Spleen (tissue), 7 donors: ENCODE measurements at regions not wholly inside any gene's neighbourhood (a gene's known extent, or its start where the extent isn't known, plus 50 kb on each side); places are given as distances from the start of the nearest gene placed in this dataset.

Experiments
- POLR2A ChIP-seq, 3 donors: fragments of 450-650 bp; IDR thresholded peaks; one replicate each; pipeline ENCODE4 v1.5.1; 2017; ENCODE audit warnings: antibody characterized with exemption in 3 of 3, mild to moderate bottlenecking in 1 of 3
- TF ChIP-seq, protein P1 (sequence below), 11 experiments: fragments of 200-600 bp in 7 of 11; fragments of 450-650 bp in 4 of 11; sonication (generic) in 4 of 11; IDR thresholded peaks in 8 of 11; conservative IDR thresholded peaks in 3 of 11; 1 replicate in 7 of 11; 2 replicates in 4 of 11; pipeline versions ENCODE4 v1.4.0 to v1.8.0; 2016 to 2021; ENCODE audit warnings: antibody characterized with exemption in 11 of 11, inconsistent platforms in 4 of 11, mild to moderate bottlenecking in 1 of 11
- donor health status: DM: no; HTN: no; CAD: no; lungs with moderate emphysema.
- donor health status: DM: no; HTN: no; CAD: no.
- donor health status: DM: no; HTN: no; CAD: no.

DNA sequence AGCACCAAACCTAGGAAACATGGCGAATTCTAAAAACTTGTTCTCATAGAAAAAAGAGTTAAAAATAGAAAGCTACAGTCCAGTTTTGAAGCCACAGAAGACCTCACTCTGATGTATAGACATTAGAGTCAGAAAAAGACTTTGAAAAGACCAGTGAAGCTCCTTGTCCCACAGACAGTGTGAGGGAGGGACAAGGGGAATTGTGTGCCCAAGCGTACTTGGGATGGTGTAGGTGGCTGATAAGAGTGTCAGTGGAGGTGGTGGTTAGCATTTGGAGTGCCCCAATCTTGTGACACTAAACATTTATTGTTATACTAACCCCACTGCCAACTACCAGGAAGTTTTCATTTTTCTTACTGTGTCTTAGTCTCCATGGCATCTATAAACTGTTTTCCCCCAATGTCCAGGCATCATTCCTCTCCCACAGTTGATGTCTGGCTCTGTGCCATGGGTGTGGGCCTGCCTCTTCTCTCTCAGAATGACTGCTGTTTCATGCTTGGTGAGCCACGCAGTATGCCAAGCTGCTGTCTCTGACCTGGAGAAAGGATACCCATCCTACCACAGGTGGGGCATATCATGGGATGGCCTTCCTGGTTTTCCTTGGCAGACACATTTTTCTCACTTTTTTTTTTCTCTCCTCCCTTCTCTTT, 161.4 kb downstream of the RPIA start:
- TF ChIP-seq, protein P1, sequence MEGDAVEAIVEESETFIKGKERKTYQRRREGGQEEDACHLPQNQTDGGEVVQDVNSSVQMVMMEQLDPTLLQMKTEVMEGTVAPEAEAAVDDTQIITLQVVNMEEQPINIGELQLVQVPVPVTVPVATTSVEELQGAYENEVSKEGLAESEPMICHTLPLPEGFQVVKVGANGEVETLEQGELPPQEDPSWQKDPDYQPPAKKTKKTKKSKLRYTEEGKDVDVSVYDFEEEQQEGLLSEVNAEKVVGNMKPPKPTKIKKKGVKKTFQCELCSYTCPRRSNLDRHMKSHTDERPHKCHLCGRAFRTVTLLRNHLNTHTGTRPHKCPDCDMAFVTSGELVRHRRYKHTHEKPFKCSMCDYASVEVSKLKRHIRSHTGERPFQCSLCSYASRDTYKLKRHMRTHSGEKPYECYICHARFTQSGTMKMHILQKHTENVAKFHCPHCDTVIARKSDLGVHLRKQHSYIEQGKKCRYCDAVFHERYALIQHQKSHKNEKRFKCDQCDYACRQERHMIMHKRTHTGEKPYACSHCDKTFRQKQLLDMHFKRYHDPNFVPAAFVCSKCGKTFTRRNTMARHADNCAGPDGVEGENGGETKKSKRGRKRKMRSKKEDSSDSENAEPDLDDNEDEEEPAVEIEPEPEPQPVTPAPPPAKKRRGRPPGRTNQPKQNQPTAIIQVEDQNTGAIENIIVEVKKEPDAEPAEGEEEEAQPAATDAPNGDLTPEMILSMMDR (IDR thresholded peaks at IDR 0.05 in 8 of 11, conservative IDR thresholded peaks at IDR 0.05 in 3 of 11) = no peak
- TF ChIP-seq POLR2A (IDR thresholded peaks at IDR 0.05) = no peak
